HepG2 (cell line): ENCODE measurements at regions not wholly inside any gene's neighbourhood (a gene's known extent, or its start where the extent isn't known, plus 50 kb on each side); places are given as distances from the start of the nearest gene placed in this dataset.

Experiments
- ATAC-seq: fragments of 200-7000 bp; cut with Tn5 transposase; 3 replicates; pipeline ENCODE4 v1.9.1; 2020; ENCODE audit warnings: mild to moderate bottlenecking, moderate library complexity
- BruUV-seq: library from RNA; stranded (reverse); fragments of 400-500 nt; replicated peaks from 2 replicates; lab custom pipeline; 2021; lab: Mats Ljungman, UMichigan
- CTCF ChIA-PET: fragments of 300-600 bp; formaldehyde crosslinking; extraction: SDS; loops from one replicate; lab custom pipeline; 2021; ENCODE audit warnings: low total read pairs, inconsistent platforms, low intra/inter-chr PET ratio; lab: Yijun Ruan, JAX
- POLR2A ChIA-PET: fragments of 350-600 bp; sonication (Branson Sonifier 250); formaldehyde crosslinking; loops from one replicate; lab custom pipeline; 2020; ENCODE audit warnings: antibody characterized with exemption, inconsistent platforms; lab: Yijun Ruan, JAX
- DNase-seq: peaks from one replicate; pipeline ENCODE4 v3.0.0-alpha.2; 2015; ENCODE audit warnings: low spot score
- FAIRE-seq: peaks from 3 replicates; lab custom pipeline; 2011; peaks lifted over from hg19 to GRCh38; lab: Jason Lieb, UNC
- H2AFZ ChIP-seq: one replicate; pipeline ENCODE4 v1.6.1; 2011; ENCODE audit warnings: low read length, inconsistent platforms
- H3K27ac ChIP-seq: fragments of 300-600 bp; 3 replicates; pipeline ENCODE4 v1.8.0; 2011; ENCODE audit warnings: mixed run types, mild to moderate bottlenecking, mixed read lengths, low read length, inconsistent platforms; ENCODE audit not compliant: insufficient read depth; ENCODE audit errors: extremely low read length
- H3K27me3 ChIP-seq, 2 experiments: fragments of 200-600 bp in 1 of 2; 2 replicates in 1 of 2; 3 replicates in 1 of 2; pipeline versions ENCODE4 v1.6.0 to v1.8.0; 2011; ENCODE audit warnings: low read length in 2 of 2, mild to moderate bottlenecking in 2 of 2, moderate library complexity in 2 of 2, inconsistent platforms in 1 of 2; ENCODE audit not compliant: insufficient read depth in 2 of 2, control insufficient read depth in 1 of 2
- H3K36me3 ChIP-seq, 2 experiments: fragments of 200-600 bp in 1 of 2; replicated peaks in 1 of 2; 2 replicates in 1 of 2; 3 replicates in 1 of 2; pipeline versions ENCODE4 v1.5.1 to v1.8.0; 2011; ENCODE audit warnings: low read length in 2 of 2, inconsistent platforms in 1 of 2; ENCODE audit not compliant: insufficient read depth in 2 of 2, control insufficient read depth in 1 of 2
- H3K4me1 ChIP-seq: 2 replicates; pipeline ENCODE4 v1.5.1; 2012; ENCODE audit warnings: low read length, inconsistent platforms; ENCODE audit not compliant: insufficient read depth
- H3K4me2 ChIP-seq: 2 replicates; pipeline ENCODE4 v1.6.0; 2011; ENCODE audit warnings: low read depth, low read length, inconsistent platforms
- H3K4me3 ChIP-seq, 3 experiments: fragments of 200-600 bp in 1 of 3; sonication (generic), shearing (Covaris generic) in 1 of 3; replicated peaks in 1 of 3; 2 replicates each; pipeline ENCODE4 v1.5.1; 2011 to 2016; ENCODE audit warnings: low read length in 3 of 3, inconsistent platforms in 2 of 3, low read depth in 2 of 3, mild to moderate bottlenecking in 2 of 3, control low read depth in 1 of 3, mixed read lengths in 1 of 3; ENCODE audit not compliant: insufficient read depth in 1 of 3
- H3K79me2 ChIP-seq: one replicate; pipeline ENCODE4 v1.6.1; 2011; ENCODE audit warnings: low read length, inconsistent platforms; ENCODE audit not compliant: insufficient read depth
- H3K9ac ChIP-seq: 2 replicates; pipeline ENCODE4 v1.6.0; 2011; ENCODE audit warnings: mild to moderate bottlenecking, low read depth, low read length, inconsistent platforms; ENCODE audit not compliant: insufficient read depth
- H3K9me3 ChIP-seq: 2 replicates; pipeline ENCODE4 v1.5.1; 2012; ENCODE audit warnings: mild to moderate bottlenecking, low read length
- H4K20me1 ChIP-seq: 2 replicates; pipeline ENCODE4 v1.6.0; 2011; ENCODE audit warnings: inconsistent platforms, mild to moderate bottlenecking, low read length, moderate library complexity; ENCODE audit not compliant: insufficient read depth
- DR1 ChIP-seq: sonication (generic); formaldehyde crosslinking; IDR thresholded peaks from 2 replicates; pipeline ENCODE4 v1.8.0; 2021; ENCODE audit warnings: mild to moderate bottlenecking, missing genetic modification reagents, inconsistent platforms
- ETV6 ChIP-seq: sonication (generic); formaldehyde crosslinking; conservative IDR thresholded peaks from 2 replicates; pipeline ENCODE4 v1.4.0; 2020; ENCODE audit warnings: missing genetic modification reagents
- NBN ChIP-seq: fragments of 450-650 bp; conservative IDR thresholded peaks from 2 replicates; pipeline ENCODE4 v1.6.1; 2017
- SRY ChIP-seq: sonication (generic); formaldehyde crosslinking; IDR thresholded peaks from 2 replicates; pipeline ENCODE4 v1.8.0; 2022; ENCODE audit warnings: mild to moderate bottlenecking, missing genetic modification reagents
- TBX2 ChIP-seq: sonication (generic); formaldehyde crosslinking; IDR thresholded peaks from 2 replicates; pipeline ENCODE4 v1.5.0; 2020; ENCODE audit warnings: missing genetic modification reagents, mild to moderate bottlenecking, borderline replicate concordance
- TEAD3 ChIP-seq: optimal IDR thresholded peaks from 2 replicates; pipeline ENCODE3; 2016; ENCODE audit warnings: borderline replicate concordance
- ZBTB49 ChIP-seq: sonication (generic); formaldehyde crosslinking; IDR thresholded peaks from 2 replicates; pipeline ENCODE4 v1.4.0; 2020; ENCODE audit warnings: missing genetic modification reagents, borderline replicate concordance
- ZC3H13 ChIP-seq: sonication (generic); formaldehyde crosslinking; IDR thresholded peaks from 2 replicates; pipeline ENCODE4 v1.8.1; 2023; ENCODE audit warnings: mild to moderate bottlenecking, missing genetic modification reagents, moderate library complexity
- ZFY ChIP-seq: sonication (generic); formaldehyde crosslinking; IDR thresholded peaks from 2 replicates; pipeline ENCODE4 v1.4.0; 2020; ENCODE audit warnings: missing genetic modification reagents
- ZNF333 ChIP-seq: sonication (generic); formaldehyde crosslinking; IDR thresholded peaks from 2 replicates; pipeline ENCODE4 v1.4.0; 2020; ENCODE audit warnings: mild to moderate bottlenecking, missing genetic modification reagents, borderline replicate concordance
- ZNF710 ChIP-seq: sonication (generic); formaldehyde crosslinking; IDR thresholded peaks from 2 replicates; pipeline ENCODE4 v1.5.0; 2020; ENCODE audit warnings: mild to moderate bottlenecking, missing genetic modification reagents, borderline replicate concordance
- ZNF713 ChIP-seq: sonication (generic); formaldehyde crosslinking; IDR thresholded peaks from 2 replicates; pipeline ENCODE4 v1.4.0; 2020; ENCODE audit warnings: mild to moderate bottlenecking, missing genetic modification reagents
- ZNF777 ChIP-seq: sonication (generic); formaldehyde crosslinking; IDR thresholded peaks from 2 replicates; pipeline ENCODE4 v1.4.0; 2020; ENCODE audit warnings: missing genetic modification reagents
- WGBS: methylation state at CpG from one replicate; pipeline ENCODE4 v1.1.6; 2017; ENCODE audit warnings: low lambda C conversion rate; 5-methylcytosine and 5-hydroxymethylcytosine counted together
- in situ Hi-C: cut with HindIII; loops from 2 replicates; pipeline ENCODE4 v1.10.0; 2017; ENCODE audit warnings: low pct_unique_long_range_greater_than_20kb; ENCODE audit not compliant: extremely low pct_ligation_motif_present
- intact Hi-C: fragments of 100-400 bp; cut with micrococcal nuclease; formaldehyde crosslinking; loops from one replicate; pipeline ENCODE4 v1.10.0; 2022; ENCODE audit not compliant: unreplicated experiment

- H3K4me2 ChIP-seq = no peak overlapping the region
- BruUV-seq = no TSS peak
- H3K79me2 ChIP-seq = no peaks in the 10 kb centered on the region
- H3K4me3 ChIP-seq = no peak overlapping the region
- H3K27me3 ChIP-seq = no peaks in the 10 kb centered on the region
- intact Hi-C loops (no loop called here), in situ Hi-C loops (no loop called here)
- H3K36me3 ChIP-seq = no peaks in the 10 kb centered on the region
- no peak overlapping the region for H2AFZ ChIP-seq
- DNase-seq (no peak), ATAC-seq (no peak), FAIRE-seq (no peak)
- no peaks in the 10 kb centered on the region for H3K9me3 ChIP-seq
- no peaks in the 10 kb centered on the region for H3K4me1 ChIP-seq
- ChIA-PET POLR2A (no interaction called here), CTCF (no interaction called here)
- TF ChIP-seq SRY (no peak), ZBTB49 (CRISPR knock-in tag) (no peak), ZNF713 (CRISPR knock-in tag) (no peak), TBX2 (CRISPR knock-in tag) (no peak)
- WGBS = 0% methylated on average over 1 of the region's 1 CpG
- H3K9ac ChIP-seq = no peak overlapping the region
- no peak overlapping the region for H3K27ac ChIP-seq
- no peaks in the 10 kb centered on the region for H4K20me1 ChIP-seq
Measured at GRCh38 chr3:24905266-24905665, 410.6 kb upstream of the THRB start.

- in situ Hi-C loops = no loop called here
- no peak for FAIRE-seq
- BruUV-seq = no TSS peak
- no peak overlapping the region for H3K4me2 ChIP-seq
- WGBS = 0% methylated on average over 2 of the region's 2 CpGs
- no peaks in the 10 kb centered on the region for H4K20me1 ChIP-seq
- H3K9ac ChIP-seq = no peak overlapping the region
- H3K79me2 ChIP-seq = no peaks in the 10 kb centered on the region
- no peaks in the 10 kb centered on the region for H3K9me3 ChIP-seq
- ATAC-seq = no peak
- H3K27ac ChIP-seq = no peak overlapping the region
- CTCF ChIA-PET = no interaction called here
- intact Hi-C loops = no loop called here
- no peaks in the 10 kb centered on the region for H3K36me3 ChIP-seq
- no peak overlapping the region for H3K4me3 ChIP-seq
- no peaks in the 10 kb centered on the region for H3K4me1 ChIP-seq
- no peak for DNase-seq
- no peak overlapping the region for H2AFZ ChIP-seq
- POLR2A ChIA-PET = no interaction called here
- no peaks in the 10 kb centered on the region for H3K27me3 ChIP-seq
- TF ChIP-seq ZNF777 (CRISPR knock-in tag) = no peak
- TF ChIP-seq ZFY (CRISPR knock-in tag) = no peak
- no peak for TF ChIP-seq NBN
- no peak for TF ChIP-seq TEAD3
- TF ChIP-seq ETV6 (CRISPR knock-in tag) = no peak
- no peak for TF ChIP-seq ZC3H13
- TF ChIP-seq ZNF710 = no peak
- no peak for TF ChIP-seq ZNF333
- TF ChIP-seq DR1 (CRISPR knock-in tag) = no peak
Measured at GRCh38 chr3:24907106-24907505, 412.5 kb upstream of the THRB start.
